Smooth muscle cell (in vitro differentiated cells): ENCODE measurements at regions not wholly inside any gene's neighbourhood (a gene's known extent, or its start where the extent isn't known, plus 50 kb on each side); places are given as distances from the start of the nearest gene placed in this dataset.

Experiments used
- DNase-seq: peaks from one replicate; lab custom pipeline; 2025; ENCODE audit not compliant: unreplicated experiment; lab: John Stamatoyannopoulos, UW
- H2AFZ ChIP-seq: fragments of 200-600 bp; sonication (generic); 2 replicates; pipeline ENCODE4 v1.6.0; 2016; ENCODE audit warnings: antibody characterized with exemption, low read depth, mild to moderate bottlenecking
- H3F3A ChIP-seq: fragments of 200-600 bp; sonication (generic); 2 replicates; pipeline ENCODE4 v1.6.0; 2017; ENCODE audit warnings: antibody characterized with exemption, low read depth
- H3K27ac ChIP-seq: fragments of 200-600 bp; sonication (generic); 2 replicates; pipeline ENCODE4 v1.5.1; 2016; ENCODE audit warnings: low read depth, mild to moderate bottlenecking
- H3K27me3 ChIP-seq: fragments of 200-600 bp; sonication (generic); 2 replicates; pipeline ENCODE4 v1.6.1; 2016; ENCODE audit warnings: low read depth, mild to moderate bottlenecking
- H3K36me3 ChIP-seq: fragments of 200-600 bp; sonication (generic); 2 replicates; pipeline ENCODE4 v1.5.1; 2016; ENCODE audit warnings: low read depth
- H3K4me1 ChIP-seq: fragments of 200-600 bp; sonication (generic); 2 replicates; pipeline ENCODE4 v1.5.1; 2016; ENCODE audit warnings: low read depth
- H3K4me2 ChIP-seq: fragments of 200-600 bp; sonication (generic); 2 replicates; pipeline ENCODE4 v1.6.0; 2016; ENCODE audit warnings: mild to moderate bottlenecking
- H3K4me3 ChIP-seq: fragments of 200-600 bp; sonication (generic); 2 replicates; pipeline ENCODE4 v1.5.1; 2016; ENCODE audit warnings: mild to moderate bottlenecking
- H3K79me2 ChIP-seq: fragments of 200-600 bp; sonication (generic); 2 replicates; pipeline ENCODE4 v1.6.0; 2016; ENCODE audit warnings: low read depth, mild to moderate bottlenecking
- H3K9ac ChIP-seq: fragments of 200-600 bp; sonication (generic); 2 replicates; pipeline ENCODE4 v1.6.0; 2016; ENCODE audit warnings: low read depth
- H3K9me3 ChIP-seq: fragments of 200-600 bp; sonication (generic); replicated peaks from 2 replicates; pipeline ENCODE4 v1.5.1; 2016; ENCODE audit warnings: low read depth
- H4K20me1 ChIP-seq: fragments of 200-600 bp; sonication (generic); 2 replicates; pipeline ENCODE4 v1.6.0; 2016; ENCODE audit warnings: low read depth
- CTCF ChIP-seq: fragments of 200-600 bp; sonication (generic); IDR thresholded peaks from 2 replicates; pipeline ENCODE4 v1.5.1; 2017; ENCODE audit warnings: borderline replicate concordance, mild to moderate bottlenecking, antibody characterized with exemption; ENCODE audit not compliant: insufficient read depth, poor library complexity, severe bottlenecking
- WGBS: methylation state at CpG from one replicate; pipeline ENCODE4 v1.1.7; 2016; ENCODE audit warnings: low lambda C conversion rate; 5-methylcytosine and 5-hydroxymethylcytosine counted together

DNA sequence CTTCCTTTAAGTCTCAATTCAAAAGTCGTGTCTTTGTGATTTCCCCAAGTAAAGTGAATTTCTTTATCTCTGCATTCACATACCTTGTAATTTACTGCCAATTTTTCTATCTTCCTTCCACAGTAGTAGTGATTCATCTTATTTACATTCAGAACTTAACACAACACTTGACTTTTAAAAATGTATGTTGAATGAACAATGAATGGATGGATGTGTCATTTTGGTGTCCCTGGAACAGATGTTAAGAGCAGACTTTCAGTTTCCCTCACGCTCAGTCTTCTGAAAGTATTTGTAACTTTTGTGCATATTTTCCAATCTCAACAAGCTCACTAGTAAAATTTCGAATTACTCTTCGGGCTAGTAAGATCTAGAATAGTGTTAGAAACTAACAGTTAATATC is 352.0 kb downstream of the HHIPL2 start:
- H3K9me3 ChIP-seq = no peaks in the 10 kb centered on the region
- no peaks in the 10 kb centered on the region for H3K4me1 ChIP-seq
- H2AFZ ChIP-seq = no peak overlapping the region
- H3K79me2 ChIP-seq = no peaks in the 10 kb centered on the region
- no peak overlapping the region for H3K4me3 ChIP-seq
- H3K27ac ChIP-seq = no peak overlapping the region
- no peak for TF ChIP-seq CTCF
- no peaks in the 10 kb centered on the region for H3K36me3 ChIP-seq
- no peak overlapping the region for H3K4me2 ChIP-seq
- DNase-seq = no peak
- H3F3A ChIP-seq = no peaks in the 10 kb centered on the region
- H3K27me3 ChIP-seq = no peaks in the 10 kb centered on the region
- WGBS = 90% methylated on average over 4 of the region's 4 CpGs
- no peak overlapping the region for H3K9ac ChIP-seq
- H4K20me1 ChIP-seq = no peaks in the 10 kb centered on the region

DNA sequence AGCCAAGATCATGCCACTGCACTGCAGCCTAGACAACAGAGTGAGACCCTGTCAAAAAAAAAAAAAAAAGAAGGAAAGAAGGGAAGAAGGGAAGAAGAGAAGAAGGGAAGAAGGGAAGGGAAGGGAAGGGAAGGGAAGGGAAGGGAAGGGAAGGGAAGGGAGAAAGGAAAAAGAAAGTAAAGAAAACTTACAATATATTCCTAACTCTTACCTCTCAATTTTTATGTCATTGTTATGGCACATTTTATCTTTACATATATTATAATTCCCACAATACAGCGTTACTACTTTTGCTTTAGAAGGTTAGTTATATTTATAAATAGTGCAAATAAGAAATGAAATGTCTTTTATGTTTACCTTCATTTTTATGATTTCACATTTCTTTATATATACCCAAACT is 358.7 kb downstream of the HHIPL2 start:
- no peak overlapping the region for H2AFZ ChIP-seq
- H3K27ac ChIP-seq = no peak overlapping the region
- no peaks in the 10 kb centered on the region for H3K79me2 ChIP-seq
- H3K9ac ChIP-seq = no peak overlapping the region
- DNase-seq = no peak
- H3K9me3 ChIP-seq = no peaks in the 10 kb centered on the region
- H3K4me2 ChIP-seq = no peak overlapping the region
- TF ChIP-seq CTCF = no peak
- no peaks in the 10 kb centered on the region for H3K27me3 ChIP-seq
- H3K36me3 ChIP-seq = no peaks in the 10 kb centered on the region
- H3K4me1 ChIP-seq = no peaks in the 10 kb centered on the region
- H4K20me1 ChIP-seq = no peaks in the 10 kb centered on the region
- no peaks in the 10 kb centered on the region for H3F3A ChIP-seq
- H3K4me3 ChIP-seq = no peak overlapping the region
- 93% methylated on average over 1 of the region's 1 CpG for WGBS

DNA sequence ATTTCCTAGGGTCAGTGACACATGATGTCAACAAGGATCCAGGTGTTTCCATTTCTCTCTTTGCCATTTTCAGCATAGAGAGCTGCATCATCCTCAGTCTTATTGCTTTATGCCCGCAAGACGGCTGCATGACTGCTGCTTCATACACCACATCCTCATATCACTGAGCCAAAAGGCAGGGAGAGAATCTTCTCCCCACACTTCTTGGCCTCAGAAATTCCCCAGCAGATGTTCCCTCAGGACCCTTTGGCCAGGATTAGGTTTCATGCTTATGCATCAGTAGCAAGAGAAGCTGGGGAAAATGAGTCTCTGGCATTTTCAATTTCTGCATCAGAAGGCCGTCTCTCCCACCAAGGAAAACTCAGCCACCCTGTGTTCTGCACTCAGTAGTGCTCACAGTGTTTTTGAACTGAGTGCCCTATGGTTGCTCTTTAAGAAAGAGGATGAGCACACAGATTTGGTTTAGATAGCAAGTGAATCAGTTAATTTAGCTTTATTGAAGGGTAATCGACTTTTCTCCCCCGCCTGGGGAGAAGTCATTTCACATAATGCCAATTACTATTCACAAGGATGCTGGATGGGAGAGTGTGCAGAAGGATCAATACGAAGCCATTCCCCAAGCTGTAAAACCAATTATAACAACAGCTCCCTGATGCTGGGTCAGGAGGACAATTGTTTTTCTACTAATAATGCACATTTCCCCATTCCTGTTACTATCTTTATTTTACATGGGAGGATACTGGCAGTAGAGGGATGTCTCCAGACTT is 360.2 kb downstream of the HHIPL2 start:
- H3K79me2 ChIP-seq = no peaks in the 10 kb centered on the region
- no peak overlapping the region for H3K9ac ChIP-seq
- no peak overlapping the region for H3K27ac ChIP-seq
- H3K4me1 ChIP-seq = no peaks in the 10 kb centered on the region
- TF ChIP-seq CTCF = no peak
- no peak overlapping the region for H3K4me2 ChIP-seq
- 96% methylated on average over 6 of the region's 6 CpGs for WGBS
- H3K9me3 ChIP-seq = no peaks in the 10 kb centered on the region
- H3K4me3 ChIP-seq = no peak overlapping the region
- DNase-seq = no peak
- H3K27me3 ChIP-seq = no peaks in the 10 kb centered on the region
- H3F3A ChIP-seq = no peaks in the 10 kb centered on the region
- H2AFZ ChIP-seq = no peak overlapping the region
- no peaks in the 10 kb centered on the region for H4K20me1 ChIP-seq
- H3K36me3 ChIP-seq = no peaks in the 10 kb centered on the region

- H3K27ac ChIP-seq = peak overlapping the region; percentile 9
- no peaks in the 10 kb centered on the region for H3K4me1 ChIP-seq
- no peaks in the 10 kb centered on the region for H3K9me3 ChIP-seq
- DNase-seq = no peak
- H3K36me3 ChIP-seq = no peaks in the 10 kb centered on the region
- no peak overlapping the region for H2AFZ ChIP-seq
- no peak overlapping the region for H3K4me3 ChIP-seq
- no peaks in the 10 kb centered on the region for H4K20me1 ChIP-seq
- H3K4me2 ChIP-seq = no peak overlapping the region
- H3K9ac ChIP-seq = no peak overlapping the region
- no peaks in the 10 kb centered on the region for H3K27me3 ChIP-seq
- H3K79me2 ChIP-seq = no peaks in the 10 kb centered on the region
- H3F3A ChIP-seq = no peaks in the 10 kb centered on the region
- TF ChIP-seq CTCF = no peak
Observed at GRCh38 chr1:222182641-222183040, 365.3 kb downstream of the HHIPL2 start.
